Mesenchymal stem cell (in vitro differentiated cells and primary cell): ENCODE measurements at regions not wholly inside any gene's neighbourhood (a gene's known extent, or its start where the extent isn't known, plus 50 kb on each side); places are given as distances from the start of the nearest gene placed in this dataset.

Source experiments
- DNase-seq: peaks from one replicate; pipeline ENCODE4 v3.0.0-alpha.2; 2013
- H2AFZ ChIP-seq: one replicate; pipeline ENCODE4 v1.6.1; 2013; ENCODE audit warnings: low read depth, mild to moderate bottlenecking, control low read depth, inconsistent platforms, low read length, moderate library complexity
- H2AK5ac ChIP-seq: 2 replicates; pipeline ENCODE4 v1.6.1; 2013; ENCODE audit warnings: low read length, moderate library complexity, mild to moderate bottlenecking, inconsistent platforms; ENCODE audit not compliant: severe bottlenecking
- H2BK120ac ChIP-seq: one replicate; pipeline ENCODE4 v1.6.1; 2013; ENCODE audit warnings: low read depth, mild to moderate bottlenecking, inconsistent platforms, low read length, moderate library complexity
- H2BK12ac ChIP-seq, 2 experiments: one replicate each; pipeline ENCODE4 v1.6.1; 2013; ENCODE audit warnings: inconsistent platforms in 2 of 2, low read length in 2 of 2, mild to moderate bottlenecking in 2 of 2, moderate library complexity in 2 of 2, control low read depth in 1 of 2
- H2BK15ac ChIP-seq: one replicate; pipeline ENCODE4 v1.6.1; 2013; ENCODE audit warnings: mild to moderate bottlenecking, low read depth, inconsistent platforms; ENCODE audit not compliant: poor library complexity, severe bottlenecking
- H2BK5ac ChIP-seq: 2 replicates; pipeline ENCODE4 v1.6.1; 2013; ENCODE audit warnings: low read depth, mild to moderate bottlenecking, low read length, control low read depth, inconsistent platforms; ENCODE audit not compliant: poor library complexity, severe bottlenecking
- H3K14ac ChIP-seq, 2 experiments: one replicate each; pipeline ENCODE4 v1.6.1; 2013; ENCODE audit warnings: inconsistent platforms in 2 of 2, low read length in 2 of 2, control low read depth in 1 of 2, mild to moderate bottlenecking in 1 of 2, moderate library complexity in 1 of 2
- H3K18ac ChIP-seq, 2 experiments: one replicate each; pipeline ENCODE4 v1.6.1; 2013; ENCODE audit warnings: inconsistent platforms in 2 of 2, low read length in 2 of 2, control low read depth in 1 of 2, low read depth in 1 of 2, mild to moderate bottlenecking in 1 of 2
- H3K23ac ChIP-seq, 2 experiments: one replicate each; pipeline ENCODE4 v1.6.1; 2013; ENCODE audit warnings: inconsistent platforms in 2 of 2, low read length in 2 of 2, mild to moderate bottlenecking in 2 of 2, moderate library complexity in 2 of 2, control low read depth in 1 of 2
- H3K27ac ChIP-seq: 2 replicates; pipeline ENCODE4 v1.5.1; 2013; ENCODE audit warnings: mild to moderate bottlenecking, moderate library complexity, low read length, control low read depth, inconsistent platforms; ENCODE audit not compliant: poor library complexity, severe bottlenecking
- H3K27me3 ChIP-seq, 2 experiments: 2 replicates each; pipeline versions ENCODE4 v1.6.1 to v1.7.0; 2013; ENCODE audit warnings: low read length in 2 of 2, mild to moderate bottlenecking in 2 of 2, moderate library complexity in 2 of 2, control low read depth in 1 of 2, inconsistent platforms in 1 of 2; ENCODE audit not compliant: control insufficient read depth in 1 of 2, insufficient read depth in 1 of 2
- H3K36me3 ChIP-seq, 2 experiments: 2 replicates each; pipeline versions ENCODE4 v1.6.1 to v1.7.0; 2013; ENCODE audit warnings: low read length in 2 of 2, control low read depth in 1 of 2, inconsistent platforms in 1 of 2, low read depth in 1 of 2, mild to moderate bottlenecking in 1 of 2; ENCODE audit not compliant: insufficient read depth in 2 of 2, control insufficient read depth in 1 of 2
- H3K4ac ChIP-seq, 2 experiments: one replicate each; pipeline ENCODE4 v1.6.1; 2013; ENCODE audit warnings: inconsistent platforms in 2 of 2, low read length in 2 of 2, mild to moderate bottlenecking in 2 of 2, moderate library complexity in 2 of 2, control low read depth in 1 of 2, low read depth in 1 of 2
- H3K4me1 ChIP-seq: 2 replicates; pipeline ENCODE4 v1.6.1; 2013; ENCODE audit warnings: low read depth, low read length, control low read depth; ENCODE audit not compliant: control insufficient read depth, insufficient read depth
- H3K4me2 ChIP-seq: 2 replicates; pipeline ENCODE4 v1.6.1; 2013; ENCODE audit warnings: low read length, mild to moderate bottlenecking, inconsistent platforms; ENCODE audit not compliant: poor library complexity, severe bottlenecking
- H3K4me3 ChIP-seq, 2 experiments: 2 replicates each; pipeline versions ENCODE4 v1.5.1 to v1.7.0; 2013; ENCODE audit warnings: low read length in 2 of 2, mild to moderate bottlenecking in 2 of 2, control low read depth in 1 of 2, low read depth in 1 of 2; ENCODE audit not compliant: insufficient read depth in 1 of 2
- H3K79me1 ChIP-seq: replicated peaks from 2 replicates; pipeline ENCODE4 v1.6.1; 2013; ENCODE audit warnings: mild to moderate bottlenecking, control low read depth, low read length, inconsistent platforms; ENCODE audit not compliant: poor library complexity, severe bottlenecking
- H3K9ac ChIP-seq: 2 replicates; pipeline ENCODE4 v1.7.0; 2013; ENCODE audit warnings: mild to moderate bottlenecking, low read length, moderate library complexity
- H3K9me3 ChIP-seq: 2 replicates; pipeline ENCODE4 v1.7.0; 2013; ENCODE audit warnings: mild to moderate bottlenecking, low read length; ENCODE audit not compliant: control insufficient read depth
- H4K8ac ChIP-seq: one replicate; pipeline ENCODE4 v1.6.1; 2013; ENCODE audit warnings: inconsistent platforms, mild to moderate bottlenecking, low read length, moderate library complexity
- H4K91ac ChIP-seq: one replicate; pipeline ENCODE4 v1.6.1; 2013; ENCODE audit warnings: mild to moderate bottlenecking, low read length, inconsistent platforms
- WGBS: methylation state at CpG from one replicate; pipeline ENCODE4 v1.1.7; 2013; ENCODE audit warnings: mixed read lengths; 5-methylcytosine and 5-hydroxymethylcytosine counted together

DNA sequence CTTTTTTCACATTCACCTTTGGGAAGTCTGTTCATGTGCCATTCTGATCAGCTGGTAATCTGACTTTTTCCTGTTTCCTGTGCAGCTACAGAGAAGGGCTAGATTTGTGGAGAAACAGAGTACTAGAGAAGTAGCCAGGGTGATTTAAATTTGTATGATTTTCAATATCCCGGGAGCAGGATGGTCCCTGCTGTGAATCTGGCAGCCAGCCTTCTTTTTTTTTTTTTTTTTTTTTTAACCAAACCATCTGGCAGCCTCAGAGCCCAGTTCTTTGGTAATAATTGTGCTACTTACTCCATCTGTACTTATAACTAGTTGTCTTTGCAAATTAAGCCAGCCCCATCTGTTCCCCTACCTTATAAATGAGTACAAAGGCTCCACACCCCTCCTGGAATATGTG, 248.6 kb upstream of the DEPDC1 start:
- Histone ChIP-seq H2AK5ac (no peak overlapping the region), H3K9ac (no peak overlapping the region), H3K79me1 (no peaks in the 10 kb centered on the region), H2BK15ac (no peak overlapping the region), H4K8ac (no peak overlapping the region), H2AFZ (no peak overlapping the region), H3K14ac (no peak overlapping the region), H3K18ac (no peak overlapping the region), H3K4me3 (no peak overlapping the region), H3K23ac (no peak overlapping the region), H3K27ac (no peak overlapping the region), H3K9me3 (peaks cover 4% of the 10 kb centered on the region), H3K27me3 (no peaks in the 10 kb centered on the region), H3K36me3 (no peaks in the 10 kb centered on the region), H2BK120ac (no peak overlapping the region), H3K4me1 (no peaks in the 10 kb centered on the region), H3K4me2 (no peak overlapping the region), H2BK5ac (no peak overlapping the region), H2BK12ac (no peak overlapping the region), H3K4ac (no peak overlapping the region), H4K91ac (no peak overlapping the region)
- DNase-seq = no peak
- WGBS = no CpG with 5 or more reads among the region's 1 CpG

DNA sequence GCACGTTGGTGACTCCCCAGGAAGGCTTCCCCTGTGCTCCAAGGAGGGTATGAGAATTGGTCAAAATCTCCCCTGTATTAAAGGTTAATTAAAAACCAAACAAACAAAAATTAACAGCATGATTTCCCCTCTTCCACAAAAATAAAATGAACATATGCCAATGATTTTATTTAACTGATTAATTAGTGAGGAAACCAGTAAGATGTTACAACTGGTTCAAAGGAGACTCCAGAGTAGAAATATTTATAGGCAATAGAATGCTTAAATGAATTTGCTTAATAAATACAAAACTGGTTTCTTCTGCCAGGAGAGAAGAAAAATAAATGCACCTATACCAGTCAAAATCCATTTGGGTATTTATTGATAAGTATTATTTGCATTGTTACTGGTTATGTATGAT, 249.5 kb upstream of the DEPDC1 start:
- Histone ChIP-seq H3K14ac (no peak overlapping the region), H2AK5ac (no peak overlapping the region), H3K23ac (no peak overlapping the region), H2BK5ac (no peak overlapping the region), H2BK15ac (no peak overlapping the region), H3K27ac (no peak overlapping the region), H4K91ac (no peak overlapping the region), H2BK120ac (no peak overlapping the region), H3K9me3 (no peaks in the 10 kb centered on the region), H3K4me2 (no peak overlapping the region), H2BK12ac (no peak overlapping the region), H3K79me1 (no peaks in the 10 kb centered on the region), H3K4ac (no peak overlapping the region), H3K4me3 (no peak overlapping the region), H3K4me1 (no peaks in the 10 kb centered on the region), H3K9ac (no peak overlapping the region), H2AFZ (no peak overlapping the region), H3K36me3 (no peaks in the 10 kb centered on the region), H3K27me3 (no peaks in the 10 kb centered on the region), H4K8ac (no peak overlapping the region), H3K18ac (no peak overlapping the region)
- DNase-seq = no peak
- no CpG with 5 or more reads among the region's 1 CpG for WGBS

DNA sequence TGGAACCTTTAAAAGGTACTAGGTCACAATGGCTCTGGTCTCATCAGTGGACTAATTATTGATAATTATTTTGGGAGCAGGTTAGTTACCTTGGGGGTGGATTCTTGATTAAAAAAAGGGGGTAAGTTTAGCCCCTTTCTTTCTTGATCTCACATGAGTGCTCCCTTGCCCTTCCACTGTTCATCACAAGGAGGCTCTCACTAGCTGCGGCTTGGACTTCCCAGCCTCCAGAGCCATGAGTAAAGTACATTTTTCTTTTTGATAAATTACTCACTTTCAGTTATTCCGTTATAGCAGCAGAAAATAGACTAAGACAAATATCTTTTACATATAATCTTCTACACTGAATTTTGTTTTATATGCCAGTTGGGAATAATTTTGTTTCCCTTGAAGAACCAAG, 254.8 kb upstream of the DEPDC1 start:
- no peak overlapping the region for H3K27ac ChIP-seq
- no peaks in the 10 kb centered on the region for H3K36me3 ChIP-seq
- no peak overlapping the region for H4K8ac ChIP-seq
- no peak overlapping the region for H3K14ac ChIP-seq
- H3K4me3 ChIP-seq = no peak overlapping the region
- no peaks in the 10 kb centered on the region for H3K4me1 ChIP-seq
- no peak overlapping the region for H2AK5ac ChIP-seq
- no peak overlapping the region for H2AFZ ChIP-seq
- H2BK120ac ChIP-seq = no peak overlapping the region
- no peak overlapping the region for H3K18ac ChIP-seq
- H3K4ac ChIP-seq = no peak overlapping the region
- H3K9ac ChIP-seq = no peak overlapping the region
- H3K9me3 ChIP-seq = no peaks in the 10 kb centered on the region
- H3K79me1 ChIP-seq = no peaks in the 10 kb centered on the region
- no peaks in the 10 kb centered on the region for H3K27me3 ChIP-seq
- 60% methylated on average over 1 of the region's 2 CpGs for WGBS
- H4K91ac ChIP-seq = no peak overlapping the region
- no peak overlapping the region for H3K4me2 ChIP-seq
- H2BK12ac ChIP-seq = no peak overlapping the region
- no peak overlapping the region for H2BK15ac ChIP-seq
- no peak overlapping the region for H2BK5ac ChIP-seq
- DNase-seq = no peak
- H3K23ac ChIP-seq = no peak overlapping the region

DNA sequence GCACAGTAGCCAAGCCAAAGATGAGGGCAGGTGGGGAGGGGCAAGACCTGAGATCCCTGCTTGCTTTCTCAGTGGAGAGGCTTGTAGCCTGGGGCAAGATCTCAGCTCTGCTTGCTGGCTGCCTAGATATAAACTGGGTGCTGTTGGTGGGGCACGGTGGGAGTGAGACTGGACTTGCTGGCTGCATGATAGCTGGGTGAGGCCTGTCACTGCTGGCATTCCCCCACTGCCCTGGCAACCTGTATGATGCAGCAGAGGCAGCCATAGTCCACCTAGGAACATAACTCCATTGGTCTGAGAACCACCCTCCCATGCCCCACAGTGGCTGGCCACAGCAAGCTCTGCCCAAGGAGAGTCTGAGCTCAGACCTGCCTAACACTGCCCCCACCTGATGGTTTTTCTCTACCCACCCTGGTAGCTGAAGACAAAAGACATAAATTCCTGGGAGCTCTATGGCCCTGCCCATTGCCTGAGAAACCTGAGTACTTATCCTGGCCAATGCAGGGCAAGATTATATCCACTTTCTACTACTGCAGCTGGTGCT, 261.9 kb upstream of the DEPDC1 start:
- Histone ChIP-seq H2AK5ac (no peak overlapping the region), H3K4ac (no peak overlapping the region), H2BK15ac (no peak overlapping the region), H3K36me3 (no peaks in the 10 kb centered on the region), H2BK120ac (no peak overlapping the region), H3K18ac (no peak overlapping the region), H3K9ac (no peak overlapping the region), H3K79me1 (no peaks in the 10 kb centered on the region), H3K4me2 (no peak overlapping the region), H3K27me3 (no peaks in the 10 kb centered on the region), H4K8ac (no peak overlapping the region), H3K4me3 (no peak overlapping the region), H3K4me1 (no peaks in the 10 kb centered on the region), H2BK5ac (no peak overlapping the region), H2BK12ac (no peak overlapping the region), H3K9me3 (peaks cover 7% of the 10 kb centered on the region), H2AFZ (no peak overlapping the region), H3K27ac (no peak overlapping the region), H3K14ac (no peak overlapping the region), H4K91ac (no peak overlapping the region), H3K23ac (no peak overlapping the region)
- WGBS = 31% methylated on average over 1 of the region's 1 CpG
- no peak for DNase-seq
